ENCODE measurements at regions not wholly inside any gene's neighbourhood (a gene's known extent, or its start where the extent isn't known, plus 50 kb on each side); places are given as distances from the start of the nearest gene placed in this dataset.

GRCh38 chr5:124157320-124157719 is 589.1 kb downstream of the ZNF608 start:
- DNase-seq, result no peak

- DNase-seq, result no peak
Measured at GRCh38 chr5:124156415-124156996, 589.9 kb downstream of the ZNF608 start.

GRCh38 chr5:124154714-124155113 is 591.7 kb downstream of the ZNF608 start:
- no peak for DNase-seq

- no peak for DNase-seq
Measured at GRCh38 chr5:124153588-124153987, 592.9 kb downstream of the ZNF608 start.

- no peak for DNase-seq
Measured at GRCh38 chr5:124148574-124148973, 597.9 kb downstream of the ZNF608 start.

GRCh38 chr5:124140060-124140459 is 606.4 kb downstream of the ZNF608 start:
- no peak for DNase-seq

- no peak for DNase-seq
Measured at GRCh38 chr5:124139477-124139876, 607.0 kb downstream of the ZNF608 start.

- DNase-seq, result no peak
Measured at GRCh38 chr5:124136609-124137008, 609.8 kb downstream of the ZNF608 start.

- no peak for DNase-seq
Measured at GRCh38 chr5:124134941-124135340, 611.5 kb downstream of the ZNF608 start.

- no peak for DNase-seq
Measured at GRCh38 chr5:124133406-124133805, 613.0 kb downstream of the ZNF608 start.

- no peak for DNase-seq
Measured at GRCh38 chr5:124132843-124133242, 613.6 kb downstream of the ZNF608 start.

- no peak for DNase-seq
Measured at GRCh38 chr5:124131466-124131865, 615.0 kb downstream of the ZNF608 start.

GRCh38 chr5:124130816-124131215 is 615.6 kb downstream of the ZNF608 start:
- DNase-seq, result no peak

GRCh38 chr5:124128867-124129266 is 616.9 kb downstream of the CSNK1G3 start:
- DNase-seq, result no peak

- no peak for DNase-seq
Measured at GRCh38 chr5:124126504-124127217, 614.7 kb downstream of the CSNK1G3 start.

GRCh38 chr5:124124711-124125229 is 612.8 kb downstream of the CSNK1G3 start:
- DNase-seq, result no peak

GRCh38 chr5:124121198-124121597 is 609.2 kb downstream of the CSNK1G3 start:
- no peak for DNase-seq

GRCh38 chr5:124114911-124115310 is 602.9 kb downstream of the CSNK1G3 start:
- DNase-seq, result no peak

- DNase-seq, result no peak
Measured at GRCh38 chr5:124111886-124112285, 599.9 kb downstream of the CSNK1G3 start.

- DNase-seq, result no peak
Measured at GRCh38 chr5:124110942-124111341, 599.0 kb downstream of the CSNK1G3 start.

GRCh38 chr5:124105326-124105725 is 593.3 kb downstream of the CSNK1G3 start:
- DNase-seq, result no peak

- no peak for DNase-seq
Measured at GRCh38 chr5:124104821-124105220, 592.8 kb downstream of the CSNK1G3 start.

- DNase-seq, result no peak
Measured at GRCh38 chr5:124104344-124104743, 592.4 kb downstream of the CSNK1G3 start.

- DNase-seq, result no peak
Measured at GRCh38 chr5:124103671-124104070, 591.7 kb downstream of the CSNK1G3 start.
